Hematopoietic multipotent progenitor cell treated with erythropoietin and hydrocortisone succinate and interleukin-3 and kit ligand, for 17 days (in vitro differentiated cells): ENCODE measurements at regions not wholly inside any gene's neighbourhood (a gene's known extent, or its start where the extent isn't known, plus 50 kb on each side); places are given as distances from the start of the nearest gene placed in this dataset.

Experiments used
- DNase-seq: peaks from one replicate; pipeline ENCODE4 v3.0.0-alpha.2; 2015; ENCODE audit warnings: low spot score

GRCh38 chr9:16098306-16098705 is 545.5 kb downstream of the CCDC171 start:
- no peak for DNase-seq

- no peak for DNase-seq
Measured at GRCh38 chr9:16099732-16100536, 547.1 kb downstream of the CCDC171 start.

GRCh38 chr9:16100537-16101091 is 547.8 kb downstream of the CCDC171 start:
- DNase-seq: no peak

- no peak for DNase-seq
Measured at GRCh38 chr9:16102154-16102553, 549.3 kb downstream of the CCDC171 start.

- no peak for DNase-seq
Measured at GRCh38 chr9:16103620-16104397, 551.0 kb downstream of the CCDC171 start.

- no peak for DNase-seq
Measured at GRCh38 chr9:16105168-16106020, 552.6 kb downstream of the CCDC171 start.

GRCh38 chr9:16106021-16106571 is 553.3 kb downstream of the CCDC171 start:
- no peak for DNase-seq

- DNase-seq: no peak
Measured at GRCh38 chr9:16112116-16112515, 559.3 kb downstream of the CCDC171 start.

- DNase-seq: no peak
Measured at GRCh38 chr9:16115994-16116393, 563.2 kb downstream of the CCDC171 start.

GRCh38 chr9:16118043-16118442 is 565.2 kb downstream of the CCDC171 start:
- no peak for DNase-seq

GRCh38 chr9:16119261-16120230 is 566.7 kb downstream of the CCDC171 start:
- no peak for DNase-seq

- DNase-seq: no peak
Measured at GRCh38 chr9:16120231-16120641, 567.4 kb downstream of the CCDC171 start.

GRCh38 chr9:16120727-16121126 is 567.9 kb downstream of the CCDC171 start:
- no peak for DNase-seq

GRCh38 chr9:16121168-16121567 is 568.3 kb downstream of the CCDC171 start:
- no peak for DNase-seq

GRCh38 chr9:16121601-16122286 is 568.9 kb downstream of the CCDC171 start:
- no peak for DNase-seq

- DNase-seq: no peak
Measured at GRCh38 chr9:16125629-16126028, 572.8 kb downstream of the CCDC171 start.

GRCh38 chr9:16126042-16126441 is 573.2 kb downstream of the CCDC171 start:
- no peak for DNase-seq

GRCh38 chr9:16128003-16128402 is 575.2 kb downstream of the CCDC171 start:
- DNase-seq: no peak

GRCh38 chr9:16131264-16131663 is 578.4 kb downstream of the CCDC171 start:
- DNase-seq: no peak

- DNase-seq: no peak
Measured at GRCh38 chr9:16132513-16132912, 579.7 kb downstream of the CCDC171 start.
